Breast epithelium (tissue), 4 donors: ENCODE measurements at regions not wholly inside any gene's neighbourhood (a gene's known extent, or its start where the extent isn't known, plus 50 kb on each side); places are given as distances from the start of the nearest gene placed in this dataset.
"Not testable (repeated sequence)": the region's sequence is repeated elsewhere in the genome, so short reads cannot be mapped to it uniquely, and the experiment has no call there.

ENCODE experiments used
- DNase-seq, 2 donors: peaks; one replicate each; pipeline ENCODE4 v3.0.0-alpha.2; 2019; ENCODE audit warnings: low spot score in 2 of 2
- H3K27ac ChIP-seq, 2 donors: fragments of 200-600 bp; sonication (generic) in 1 of 2; one replicate each; pipeline ENCODE4 v1.5.1; 2016 to 2019; ENCODE audit warnings: mild to moderate bottlenecking in 1 of 2
- H3K27me3 ChIP-seq, 2 donors: fragments of 200-600 bp; sonication (generic) in 1 of 2; one replicate each; pipeline versions ENCODE4 v1.5.1 to v1.6.0; 2017 to 2019; ENCODE audit warnings: control low read depth in 1 of 2, mild to moderate bottlenecking in 1 of 2
- H3K36me3 ChIP-seq: fragments of 200-600 bp; one replicate; pipeline ENCODE4 v1.5.1; 2019
- H3K4me1 ChIP-seq, 2 donors: fragments of 200-600 bp; sonication (generic); one replicate each; pipeline ENCODE4 v1.5.1; 2016 to 2019; ENCODE audit warnings: control low read depth in 1 of 2
- H3K4me3 ChIP-seq, 3 donors: fragments of 200-600 bp; sonication (generic); 1 replicate in 2 of 3; 2 replicates in 1 of 3; pipeline ENCODE4 v1.5.1; 2016 to 2019; ENCODE audit warnings: mild to moderate bottlenecking in 3 of 3, moderate library complexity in 2 of 3
- H3K9me3 ChIP-seq, 2 donors: fragments of 200-600 bp; sonication (generic) in 1 of 2; one replicate each; pipeline ENCODE4 v1.5.1; 2016 to 2019; ENCODE audit warnings: control low read depth in 1 of 2
- CTCF ChIP-seq, 3 donors: fragments of 450-650 bp; IDR thresholded peaks; one replicate each; pipeline ENCODE4 v1.5.1; 2016 to 2017; ENCODE audit warnings: antibody characterized with exemption in 3 of 3, mild to moderate bottlenecking in 3 of 3, moderate library complexity in 3 of 3
- POLR2A ChIP-seq: fragments of 450-650 bp; IDR thresholded peaks from one replicate; pipeline ENCODE4 v1.6.1; 2016; ENCODE audit warnings: antibody characterized with exemption, mild to moderate bottlenecking, moderate library complexity
- POLR2AphosphoS5 ChIP-seq, 3 donors: sonication (generic); formaldehyde crosslinking; IDR thresholded peaks; one replicate each; pipeline ENCODE4 v1.6.1; 2017; ENCODE audit warnings: antibody characterized with exemption in 3 of 3
- intact Hi-C: fragments of 100-400 bp; cut with DNase I; formaldehyde crosslinking; loops from one replicate; pipeline ENCODE4 v1.15.1; 2023; ENCODE audit warnings: low total_unique reads

- Histone ChIP-seq H3K4me1 (no peaks in the 10 kb centered on the region), H3K27ac (no peak overlapping the region), H3K27me3 (no peaks in the 10 kb centered on the region), H3K36me3 (no peaks in the 10 kb centered on the region), H3K9me3 (no peaks in the 10 kb centered on the region), H3K4me3 (no peak overlapping the region)
- intact Hi-C loops: no loop called here
- no peak for DNase-seq
- no peak for TF ChIP-seq POLR2A
- TF ChIP-seq CTCF (IDR thresholded peaks at IDR 0.05): no peak
- no peak for TF ChIP-seq POLR2AphosphoS5 (IDR thresholded peaks at IDR 0.05)
Observed at GRCh38 chr1:221251580-221251979, 372.3 kb downstream of the HLX start.

GRCh38 chr1:221254813-221255212 is 375.6 kb downstream of the HLX start:
- Histone ChIP-seq H3K36me3 (no peaks in the 10 kb centered on the region), H3K4me1 (no peaks in the 10 kb centered on the region), H3K4me3 (no peak overlapping the region), H3K9me3 (peaks cover 0 to 3% of the 10 kb centered on the region in 2 donors), H3K27ac (no peak overlapping the region), H3K27me3 (no peaks in the 10 kb centered on the region)
- TF ChIP-seq POLR2AphosphoS5 (IDR thresholded peaks at IDR 0.05): no peak
- TF ChIP-seq POLR2A: no peak
- TF ChIP-seq CTCF (IDR thresholded peaks at IDR 0.05): no peak
- no peak for DNase-seq
- intact Hi-C loops: no loop called here

GRCh38 chr1:221256773-221257172 is 377.5 kb downstream of the HLX start:
- intact Hi-C loops: no loop called here
- H3K4me3 ChIP-seq: no peak overlapping the region
- H3K27me3 ChIP-seq: no peaks in the 10 kb centered on the region
- H3K9me3 ChIP-seq: peaks cover 0 to 3% of the 10 kb centered on the region in 2 donors
- no peak overlapping the region for H3K27ac ChIP-seq
- H3K4me1 ChIP-seq: no peaks in the 10 kb centered on the region
- no peaks in the 10 kb centered on the region for H3K36me3 ChIP-seq
- no peak for TF ChIP-seq POLR2AphosphoS5 (IDR thresholded peaks at IDR 0.05)
- no peak for DNase-seq

- H3K36me3 ChIP-seq, DNase-seq, H3K27ac ChIP-seq, H3K4me1 ChIP-seq, H3K4me3 ChIP-seq, H3K27me3 ChIP-seq, H3K9me3 ChIP-seq, intact Hi-C loops: not testable (repeated sequence)
Observed at GRCh38 chr1:221257548-221257947, 378.3 kb downstream of the HLX start.

DNA sequence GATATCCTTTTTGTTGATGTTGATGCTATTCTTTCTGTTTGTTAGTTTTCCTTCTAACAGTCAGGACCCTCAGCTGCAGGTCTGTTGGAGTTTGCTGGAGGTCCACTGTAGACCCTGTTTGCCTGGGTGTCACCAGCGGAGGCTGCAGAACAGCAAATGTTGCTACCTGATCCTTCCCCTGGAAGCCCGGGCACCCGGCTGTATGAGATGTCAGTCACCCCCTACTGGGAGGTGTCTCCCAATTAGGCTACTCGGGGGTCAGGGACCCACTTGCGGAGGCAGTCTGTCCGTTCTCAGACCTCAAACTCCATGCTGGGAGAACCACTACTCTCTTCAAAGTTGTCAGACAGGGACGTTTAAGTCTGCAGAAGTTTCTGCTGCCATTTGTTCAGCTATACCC is 383.4 kb downstream of the HLX start:
- H3K36me3 ChIP-seq, H3K4me3 ChIP-seq, H3K4me1 ChIP-seq, H3K27me3 ChIP-seq, H3K9me3 ChIP-seq, H3K27ac ChIP-seq, DNase-seq: not testable (repeated sequence)
- intact Hi-C loops: loop anchor here (10.0 kb wide), 1 partner anchor 592 kb away; no protein-coding TSS in a partner anchor

DNA sequence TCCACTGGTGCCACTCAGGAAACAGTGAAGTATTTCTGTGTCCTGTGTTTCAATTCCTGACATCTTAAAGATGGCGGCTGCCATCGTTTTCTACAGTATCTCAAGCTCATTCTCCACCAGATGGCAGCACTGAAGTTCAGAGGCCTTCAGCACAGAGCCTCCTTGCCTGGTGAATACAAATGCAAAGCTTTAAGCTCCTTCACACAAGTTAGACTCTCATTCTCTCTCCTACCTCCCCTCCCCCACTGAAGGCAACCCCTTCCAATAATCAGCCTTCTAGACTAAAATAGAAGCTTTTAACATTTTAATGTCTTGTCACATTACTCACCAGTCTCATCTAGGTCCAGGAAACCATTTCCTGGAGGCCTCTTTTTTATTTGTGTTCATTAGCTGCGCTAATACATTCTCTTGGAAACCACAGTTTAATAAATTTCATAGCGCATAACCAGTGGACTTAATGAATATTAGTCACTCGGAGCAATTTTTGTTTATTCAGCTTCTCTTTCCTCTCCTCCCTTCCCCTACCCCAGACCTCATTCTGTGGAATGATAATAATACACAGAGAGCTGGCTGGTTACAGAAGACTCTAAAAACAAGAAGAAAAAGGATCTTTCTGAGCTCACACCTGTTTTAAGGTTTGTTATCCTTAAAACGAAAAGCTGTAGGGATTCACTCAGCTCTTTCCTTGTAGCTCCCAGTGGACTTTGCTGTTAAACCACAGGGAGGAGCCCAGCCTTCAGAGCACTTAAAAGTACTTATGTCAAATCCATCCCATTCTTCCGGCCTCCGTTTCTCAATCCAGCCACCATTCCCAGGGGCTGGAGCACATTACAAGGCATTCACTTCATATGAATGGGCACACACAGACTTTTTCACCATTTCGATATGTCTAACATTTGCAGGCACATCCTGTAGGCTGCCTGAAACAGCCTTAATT is 384.9 kb downstream of the HLX start:
- Histone ChIP-seq H3K27ac (peak overlapping the region in 1 of 2 donors; percentile 66), H3K36me3 (no peaks in the 10 kb centered on the region), H3K27me3 (no peaks in the 10 kb centered on the region), H3K4me3 (no peak overlapping the region), H3K9me3 (no peaks in the 10 kb centered on the region), H3K4me1 (no peaks in the 10 kb centered on the region)
- no peak for DNase-seq
- intact Hi-C loops: loop anchor here (10.0 kb wide), 1 partner anchor 591 kb away; no protein-coding TSS in a partner anchor
- TF ChIP-seq POLR2AphosphoS5 (IDR thresholded peaks at IDR 0.05) (no peak), CTCF (IDR thresholded peaks at IDR 0.05) (peak in 1 of 3 donors; percentile 47)
